Smooth muscle cell (in vitro differentiated cells): ENCODE measurements at regions not wholly inside any gene's neighbourhood (a gene's known extent, or its start where the extent isn't known, plus 50 kb on each side); places are given as distances from the start of the nearest gene placed in this dataset.

Experiments used
- DNase-seq: peaks from one replicate; lab custom pipeline; 2025; ENCODE audit not compliant: unreplicated experiment; lab: John Stamatoyannopoulos, UW
- H2AFZ ChIP-seq: fragments of 200-600 bp; sonication (generic); 2 replicates; pipeline ENCODE4 v1.6.0; 2016; ENCODE audit warnings: antibody characterized with exemption, low read depth, mild to moderate bottlenecking
- H3F3A ChIP-seq: fragments of 200-600 bp; sonication (generic); 2 replicates; pipeline ENCODE4 v1.6.0; 2017; ENCODE audit warnings: antibody characterized with exemption, low read depth
- H3K27ac ChIP-seq: fragments of 200-600 bp; sonication (generic); 2 replicates; pipeline ENCODE4 v1.5.1; 2016; ENCODE audit warnings: low read depth, mild to moderate bottlenecking
- H3K27me3 ChIP-seq: fragments of 200-600 bp; sonication (generic); 2 replicates; pipeline ENCODE4 v1.6.1; 2016; ENCODE audit warnings: low read depth, mild to moderate bottlenecking
- H3K36me3 ChIP-seq: fragments of 200-600 bp; sonication (generic); 2 replicates; pipeline ENCODE4 v1.5.1; 2016; ENCODE audit warnings: low read depth
- H3K4me1 ChIP-seq: fragments of 200-600 bp; sonication (generic); 2 replicates; pipeline ENCODE4 v1.5.1; 2016; ENCODE audit warnings: low read depth
- H3K4me2 ChIP-seq: fragments of 200-600 bp; sonication (generic); 2 replicates; pipeline ENCODE4 v1.6.0; 2016; ENCODE audit warnings: mild to moderate bottlenecking
- H3K4me3 ChIP-seq: fragments of 200-600 bp; sonication (generic); 2 replicates; pipeline ENCODE4 v1.5.1; 2016; ENCODE audit warnings: mild to moderate bottlenecking
- H3K79me2 ChIP-seq: fragments of 200-600 bp; sonication (generic); 2 replicates; pipeline ENCODE4 v1.6.0; 2016; ENCODE audit warnings: low read depth, mild to moderate bottlenecking
- H3K9ac ChIP-seq: fragments of 200-600 bp; sonication (generic); 2 replicates; pipeline ENCODE4 v1.6.0; 2016; ENCODE audit warnings: low read depth
- H3K9me3 ChIP-seq: fragments of 200-600 bp; sonication (generic); replicated peaks from 2 replicates; pipeline ENCODE4 v1.5.1; 2016; ENCODE audit warnings: low read depth
- H4K20me1 ChIP-seq: fragments of 200-600 bp; sonication (generic); 2 replicates; pipeline ENCODE4 v1.6.0; 2016; ENCODE audit warnings: low read depth
- CTCF ChIP-seq: fragments of 200-600 bp; sonication (generic); IDR thresholded peaks from 2 replicates; pipeline ENCODE4 v1.5.1; 2017; ENCODE audit warnings: borderline replicate concordance, mild to moderate bottlenecking, antibody characterized with exemption; ENCODE audit not compliant: insufficient read depth, poor library complexity, severe bottlenecking
- WGBS: methylation state at CpG from one replicate; pipeline ENCODE4 v1.1.7; 2016; ENCODE audit warnings: low lambda C conversion rate; 5-methylcytosine and 5-hydroxymethylcytosine counted together

- no peak overlapping the region for H3K27ac ChIP-seq
- H3K27me3 ChIP-seq: no peaks in the 10 kb centered on the region
- H2AFZ ChIP-seq: no peak overlapping the region
- no peak for DNase-seq
- H3K9ac ChIP-seq: no peak overlapping the region
- no peaks in the 10 kb centered on the region for H3K9me3 ChIP-seq
- H3K4me3 ChIP-seq: no peak overlapping the region
- H3K4me2 ChIP-seq: no peak overlapping the region
- no peaks in the 10 kb centered on the region for H3K36me3 ChIP-seq
- no peak for TF ChIP-seq CTCF
- no peaks in the 10 kb centered on the region for H3K4me1 ChIP-seq
- H3F3A ChIP-seq: no peaks in the 10 kb centered on the region
- no peaks in the 10 kb centered on the region for H3K79me2 ChIP-seq
- H4K20me1 ChIP-seq: no peaks in the 10 kb centered on the region
These were observed 202.6 kb downstream of the MDFIC start for GRCh38 chr7:115124409-115124939.

GRCh38 chr7:115123441-115123840 lies 201.5 kb downstream of the MDFIC start:
- TF ChIP-seq CTCF: no peak
- no peaks in the 10 kb centered on the region for H3K27me3 ChIP-seq
- H3K4me2 ChIP-seq: no peak overlapping the region
- H3K36me3 ChIP-seq: no peaks in the 10 kb centered on the region
- H2AFZ ChIP-seq: no peak overlapping the region
- DNase-seq: no peak
- H3F3A ChIP-seq: no peaks in the 10 kb centered on the region
- no peaks in the 10 kb centered on the region for H4K20me1 ChIP-seq
- H3K9me3 ChIP-seq: no peaks in the 10 kb centered on the region
- H3K27ac ChIP-seq: no peak overlapping the region
- H3K4me3 ChIP-seq: no peak overlapping the region
- 97% methylated on average over 2 of the region's 2 CpGs for WGBS
- H3K9ac ChIP-seq: no peak overlapping the region
- H3K4me1 ChIP-seq: no peaks in the 10 kb centered on the region
- no peaks in the 10 kb centered on the region for H3K79me2 ChIP-seq

- H3K4me3 ChIP-seq: no peak overlapping the region
- no peaks in the 10 kb centered on the region for H3K9me3 ChIP-seq
- H3F3A ChIP-seq: no peaks in the 10 kb centered on the region
- H3K27ac ChIP-seq: no peak overlapping the region
- TF ChIP-seq CTCF: no peak
- H3K9ac ChIP-seq: no peak overlapping the region
- DNase-seq: no peak
- H3K4me1 ChIP-seq: no peaks in the 10 kb centered on the region
- H3K36me3 ChIP-seq: no peaks in the 10 kb centered on the region
- no peaks in the 10 kb centered on the region for H3K27me3 ChIP-seq
- H3K4me2 ChIP-seq: no peak overlapping the region
- H3K79me2 ChIP-seq: no peaks in the 10 kb centered on the region
- 50% methylated on average over 1 of the region's 1 CpG for WGBS
- peak overlapping the region; percentile 21 for H2AFZ ChIP-seq
- no peaks in the 10 kb centered on the region for H4K20me1 ChIP-seq
These were observed 200.5 kb downstream of the MDFIC start for GRCh38 chr7:115122388-115122787.

- H3K36me3 ChIP-seq: no peaks in the 10 kb centered on the region
- no peak for TF ChIP-seq CTCF
- H3K4me3 ChIP-seq: no peak overlapping the region
- no peak overlapping the region for H2AFZ ChIP-seq
- 94% methylated on average over 2 of the region's 2 CpGs for WGBS
- no peaks in the 10 kb centered on the region for H3F3A ChIP-seq
- no peak overlapping the region for H3K27ac ChIP-seq
- DNase-seq: no peak
- H3K9me3 ChIP-seq: no peaks in the 10 kb centered on the region
- H3K27me3 ChIP-seq: no peaks in the 10 kb centered on the region
- no peaks in the 10 kb centered on the region for H3K79me2 ChIP-seq
- H3K4me1 ChIP-seq: no peaks in the 10 kb centered on the region
- no peak overlapping the region for H3K9ac ChIP-seq
- no peaks in the 10 kb centered on the region for H4K20me1 ChIP-seq
- H3K4me2 ChIP-seq: no peak overlapping the region
These were observed 195.9 kb downstream of the MDFIC start for GRCh38 chr7:115117748-115118147.
